GM23338 (cell line): ENCODE measurements at regions not wholly inside any gene's neighbourhood (a gene's known extent, or its start where the extent isn't known, plus 50 kb on each side); places are given as distances from the start of the nearest gene placed in this dataset.

Source experiments
- ATAC-seq: fragments of 200-7000 bp; cut with Tn5 transposase; 3 replicates; pipeline ENCODE4 v1.9.1; 2020
- DNase-seq: peaks from one replicate; pipeline ENCODE4 v3.0.0-alpha.2; 2015; ENCODE audit warnings: low spot score
- H2AFZ ChIP-seq: fragments of 200-600 bp; sonication (generic); 2 replicates; pipeline ENCODE4 v1.8.0; 2016; ENCODE audit warnings: antibody characterized with exemption, mild to moderate bottlenecking, moderate library complexity
- H3F3A ChIP-seq: fragments of 200-600 bp; sonication (generic); replicated peaks from 2 replicates; pipeline ENCODE4 v1.8.0; 2017; ENCODE audit warnings: antibody characterized with exemption, mixed run types, low read depth
- H3K27ac ChIP-seq: fragments of 200-600 bp; sonication (generic); 2 replicates; pipeline ENCODE4 v1.6.1; 2016; ENCODE audit warnings: low read depth
- H3K27me3 ChIP-seq: fragments of 200-600 bp; sonication (generic); 2 replicates; pipeline ENCODE4 v1.8.0; 2016; ENCODE audit warnings: mild to moderate bottlenecking, mixed run types, moderate library complexity; ENCODE audit not compliant: insufficient read depth
- H3K36me3 ChIP-seq: fragments of 200-600 bp; sonication (generic); 2 replicates; pipeline ENCODE4 v1.8.0; 2016; ENCODE audit warnings: mild to moderate bottlenecking; ENCODE audit not compliant: insufficient read depth
- H3K4me1 ChIP-seq: fragments of 200-600 bp; sonication (generic); 2 replicates; pipeline ENCODE4 v1.8.0; 2016; ENCODE audit warnings: mild to moderate bottlenecking, moderate library complexity; ENCODE audit not compliant: insufficient read depth
- H3K4me2 ChIP-seq: fragments of 200-600 bp; sonication (generic); 2 replicates; pipeline ENCODE4 v1.7.1; 2017; ENCODE audit warnings: mixed run types
- H3K4me3 ChIP-seq: fragments of 200-600 bp; sonication (generic); 2 replicates; pipeline ENCODE4 v1.6.1; 2016; ENCODE audit warnings: mixed run types
- H3K79me2 ChIP-seq: fragments of 200-600 bp; sonication (generic); replicated peaks from 2 replicates; pipeline ENCODE4 v1.8.0; 2017; ENCODE audit warnings: mild to moderate bottlenecking; ENCODE audit not compliant: insufficient read depth
- H3K9me2 ChIP-seq: fragments of 200-600 bp; sonication (generic); 2 replicates; pipeline ENCODE4 v1.8.0; 2017; ENCODE audit not compliant: insufficient read depth
- H4K20me1 ChIP-seq: fragments of 200-600 bp; sonication (generic); replicated peaks from 2 replicates; pipeline ENCODE4 v1.8.0; 2017; ENCODE audit warnings: mild to moderate bottlenecking; ENCODE audit not compliant: insufficient read depth
- H3K27ac Mint-ChIP-seq: 2 replicates; pipeline ENCODE4 v1.8.0; 2020; ENCODE audit warnings: inconsistent platforms, mild to moderate bottlenecking, moderate library complexity, mixed read lengths
- H3K27me3 Mint-ChIP-seq: 3 replicates; pipeline ENCODE4 v1.8.0; 2022; ENCODE audit warnings: low read depth, mild to moderate bottlenecking, moderate library complexity, mixed read lengths, inconsistent platforms; ENCODE audit not compliant: insufficient read depth, poor library complexity
- H3K36me3 Mint-ChIP-seq: 3 replicates; pipeline ENCODE4 v1.8.0; 2021; ENCODE audit warnings: low read depth, mild to moderate bottlenecking, inconsistent platforms, moderate library complexity, mixed read lengths
- H3K4me1 Mint-ChIP-seq: 3 replicates; pipeline ENCODE4 v1.8.0; 2020; ENCODE audit warnings: mild to moderate bottlenecking, inconsistent platforms, mixed read lengths
- H3K4me3 Mint-ChIP-seq: 3 replicates; pipeline ENCODE4 v1.8.0; 2021; ENCODE audit warnings: moderate library complexity, mild to moderate bottlenecking, inconsistent platforms, mixed read lengths
- H3K9me3 Mint-ChIP-seq: 3 replicates; pipeline ENCODE4 v1.8.0; 2020; ENCODE audit warnings: moderate library complexity, mild to moderate bottlenecking, inconsistent platforms, mixed read lengths
- CREB1 ChIP-seq: fragments of 250-450 bp; sonication (Bioruptor Pico); IDR thresholded peaks from 2 replicates; pipeline ENCODE4 v1.5.0; 2020; ENCODE audit warnings: low read depth, mild to moderate bottlenecking, moderate library complexity
- CTCF ChIP-seq, 2 experiments: fragments of 200-600 bp in 1 of 2; sonication (generic) in 1 of 2; conservative IDR thresholded peaks; 2 replicates each; pipeline versions ENCODE4 v1.5.1 to v1.6.1; 2016 to 2017; ENCODE audit warnings: antibody characterized with exemption in 2 of 2, low read depth in 2 of 2, mild to moderate bottlenecking in 2 of 2, moderate library complexity in 1 of 2
- ETS1 ChIP-seq: IDR thresholded peaks from 2 replicates; pipeline ENCODE4 v1.6.1; 2016; ENCODE audit warnings: antibody characterized with exemption
- EZH2 ChIP-seq: fragments of 200-600 bp; sonication (generic); IDR thresholded peaks from one replicate; pipeline ENCODE4 v1.8.0; 2017; ENCODE audit warnings: antibody characterized with exemption, mild to moderate bottlenecking, low read depth; ENCODE audit not compliant: unreplicated experiment
- EZH2phosphoT487 ChIP-seq: fragments of 200-600 bp; sonication (generic); IDR thresholded peaks from one replicate; pipeline ENCODE4 v1.8.1; 2018; ENCODE audit warnings: antibody characterized with exemption; ENCODE audit not compliant: unreplicated experiment
- JUNB ChIP-seq: IDR thresholded peaks from one replicate; pipeline ENCODE4 v1.6.1; 2016; ENCODE audit warnings: antibody characterized with exemption; ENCODE audit not compliant: unreplicated experiment
- POLR2AphosphoS5 ChIP-seq: IDR thresholded peaks from 2 replicates; pipeline ENCODE4 v1.6.1; 2016; ENCODE audit warnings: antibody characterized with exemption, low read depth
- STAT1 ChIP-seq: IDR thresholded peaks from one replicate; pipeline ENCODE4 v1.6.1; 2016; ENCODE audit warnings: antibody characterized with exemption; ENCODE audit not compliant: unreplicated experiment
- ZNF114 ChIP-seq: fragments of 250-450 bp; sonication (Bioruptor Pico); IDR thresholded peaks from 2 replicates; pipeline ENCODE4 v1.5.0; 2020; ENCODE audit warnings: mild to moderate bottlenecking, moderate library complexity
- ZNF331 ChIP-seq: fragments of 250-450 bp; sonication (Bioruptor Pico); IDR thresholded peaks from 2 replicates; pipeline ENCODE4 v1.5.0; 2020; ENCODE audit warnings: low read depth, mild to moderate bottlenecking, moderate library complexity
- ZNF462 ChIP-seq: fragments of 250-450 bp; sonication (Bioruptor Pico); IDR thresholded peaks from 2 replicates; pipeline ENCODE4 v1.5.0; 2020; ENCODE audit warnings: mild to moderate bottlenecking, moderate library complexity

GRCh38 chr9:81037889-81038288 lies 651.5 kb downstream of the TLE1 start (continued):
- TF ChIP-seq CTCF (conservative IDR thresholded peaks at IDR 0.05; ENCODE audit: low read depth in 2 of 2): no peak
- no peak for TF ChIP-seq STAT1
- TF ChIP-seq ZNF331 (CRISPR knock-in tag): no peak

- H3K79me2 ChIP-seq: no peaks in the 10 kb centered on the region
- no peak overlapping the region for H2AFZ ChIP-seq
- Mint-ChIP-seq H3K4me3 (no peak overlapping the region), H3K27ac (no peak overlapping the region), H3K4me1 (peaks cover 3% of the 10 kb centered on the region; the same call in 2 of the 3 replicates), H3K9me3 (no peaks in the 10 kb centered on the region), H3K27me3 (no peaks in the 10 kb centered on the region), H3K36me3 (no peaks in the 10 kb centered on the region)
- ATAC-seq: no peak
- no peaks in the 10 kb centered on the region for H3K27me3 ChIP-seq
- no peaks in the 10 kb centered on the region for H4K20me1 ChIP-seq
- H3K4me2 ChIP-seq: no peak overlapping the region
- peaks cover 3% of the 10 kb centered on the region; the same call in 1 of the 2 replicates for H3K9me2 ChIP-seq
- H3K27ac ChIP-seq: no peak overlapping the region
- DNase-seq: no peak
- TF ChIP-seq CREB1 (CRISPR knock-in tag) (no peak), EZH2 (no peak)
- peaks cover 5% of the 10 kb centered on the region; the same call in 1 of the 2 replicates for H3K4me1 ChIP-seq
- no peaks in the 10 kb centered on the region for H3F3A ChIP-seq
- no peak overlapping the region for H3K4me3 ChIP-seq
- no peaks in the 10 kb centered on the region for H3K36me3 ChIP-seq
Measured at GRCh38 chr9:81035601-81036000, 653.7 kb downstream of the TLE1 start.

GRCh38 chr9:81035171-81035570 lies 654.2 kb downstream of the TLE1 start:
- Mint-ChIP-seq H3K27me3 (no peaks in the 10 kb centered on the region), H3K36me3 (no peaks in the 10 kb centered on the region), H3K4me3 (no peak overlapping the region), H3K9me3 (no peaks in the 10 kb centered on the region), H3K27ac (no peak overlapping the region), H3K4me1 (peaks cover 5% of the 10 kb centered on the region; the same call in 2 of the 3 replicates)
- Histone ChIP-seq H3F3A (no peaks in the 10 kb centered on the region), H3K36me3 (no peaks in the 10 kb centered on the region), H3K4me2 (no peak overlapping the region), H3K4me3 (no peak overlapping the region), H3K27ac (no peak overlapping the region), H4K20me1 (no peaks in the 10 kb centered on the region), H3K79me2 (no peaks in the 10 kb centered on the region), H3K4me1 (peaks cover 10% of the 10 kb centered on the region; the same call in 1 of the 2 replicates), H2AFZ (no peak overlapping the region), H3K9me2 (peaks cover 3% of the 10 kb centered on the region; the same call in 1 of the 2 replicates), H3K27me3 (no peaks in the 10 kb centered on the region)
- ATAC-seq: no peak
- DNase-seq: no peak
- TF ChIP-seq EZH2phosphoT487 (no peak), ZNF114 (CRISPR knock-in tag) (no peak), POLR2AphosphoS5 (no peak), ZNF462 (CRISPR knock-in tag) (no peak), CREB1 (CRISPR knock-in tag) (no peak), JUNB (no peak), STAT1 (no peak), ZNF331 (CRISPR knock-in tag) (no peak), ETS1 (no peak)
